ENCODE measurements at regions not wholly inside any gene's neighbourhood (a gene's known extent, or its start where the extent isn't known, plus 50 kb on each side); places are given as distances from the start of the nearest gene placed in this dataset.

DNA sequence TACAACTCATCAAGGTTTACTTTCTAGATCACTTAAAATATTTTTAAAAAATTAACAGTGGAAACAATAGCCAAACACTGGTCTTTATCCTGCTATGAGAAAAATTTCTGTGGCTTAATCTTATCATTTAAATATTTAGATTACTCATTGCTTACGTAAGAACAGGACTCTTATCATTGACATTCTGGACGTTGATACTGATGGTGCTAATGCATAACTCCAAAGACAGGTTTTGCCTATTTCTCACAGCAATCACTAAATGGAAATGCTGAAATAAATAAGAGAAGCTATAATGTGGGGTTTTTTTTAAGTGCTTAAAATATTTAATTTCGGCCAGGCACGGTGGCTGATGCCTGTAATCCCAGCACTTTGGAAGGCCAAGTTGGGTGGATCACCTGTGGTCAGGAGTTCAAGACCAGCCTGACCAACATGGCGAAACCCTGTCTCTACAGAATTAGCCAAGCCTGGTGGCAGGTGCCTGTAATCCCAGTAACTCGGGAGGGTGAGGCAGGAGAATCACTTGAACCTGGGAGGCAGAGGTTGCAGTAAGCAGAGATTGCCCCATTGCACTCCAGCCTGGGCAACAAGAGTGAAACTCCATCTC lies 195.0 kb downstream of the HGF start:
- TF ChIP-seq, protein P1, sequence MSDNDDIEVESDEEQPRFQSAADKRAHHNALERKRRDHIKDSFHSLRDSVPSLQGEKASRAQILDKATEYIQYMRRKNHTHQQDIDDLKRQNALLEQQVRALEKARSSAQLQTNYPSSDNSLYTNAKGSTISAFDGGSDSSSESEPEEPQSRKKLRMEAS (IDR thresholded peaks at IDR 0.05): no peak
- TF ChIP-seq FOSL1 (IDR thresholded peaks at IDR 0.05; ENCODE audit: insufficient read depth, low read depth, low read length): no peak
